HEK293T (cell line): ENCODE measurements at regions not wholly inside any gene's neighbourhood (a gene's known extent, or its start where the extent isn't known, plus 50 kb on each side); places are given as distances from the start of the nearest gene placed in this dataset.

Source experiments
- ELF4 ChIP-seq: fragments of 450-650 bp; IDR thresholded peaks from 2 replicates; pipeline ENCODE4 v1.6.1; 2017; ENCODE audit warnings: antibody characterized with exemption
- FOXK2 ChIP-seq: fragments of 450-650 bp; IDR thresholded peaks from 2 replicates; pipeline ENCODE4 v1.6.1; 2016; ENCODE audit warnings: mild to moderate bottlenecking
- FOXM1 ChIP-seq: fragments of 450-650 bp; IDR thresholded peaks from 2 replicates; pipeline ENCODE4 v1.6.1; 2017; ENCODE audit warnings: mild to moderate bottlenecking, borderline replicate concordance
- NFRKB ChIP-seq: fragments of 450-650 bp; IDR thresholded peaks from 2 replicates; pipeline ENCODE4 v1.6.1; 2016; ENCODE audit warnings: mild to moderate bottlenecking, moderate library complexity
- SP1 ChIP-seq: fragments of 450-650 bp; IDR thresholded peaks from 2 replicates; pipeline ENCODE4 v1.6.1; 2017
- SUZ12 ChIP-seq: fragments of 450-650 bp; IDR thresholded peaks from 2 replicates; pipeline ENCODE4 v1.6.1; 2016; ENCODE audit warnings: mild to moderate bottlenecking

- TF ChIP-seq NFRKB (no peak), SP1 (no peak), FOXM1 (no peak), ELF4 (no peak), FOXK2 (no peak), SUZ12 (no peak)
These were observed 186.1 kb upstream of the KLF14 start for GRCh38 chr7:130920122-130920521.
